Endothelial cell of umbilical vein (primary cell): ENCODE measurements at regions not wholly inside any gene's neighbourhood (a gene's known extent, or its start where the extent isn't known, plus 50 kb on each side); places are given as distances from the start of the nearest gene placed in this dataset.

Experiments used
- BruUV-seq: library from RNA; stranded (reverse); fragments of 400-500 nt; replicated peaks from 2 replicates; lab custom pipeline; 2021; lab: Mats Ljungman, UMichigan
- CTCF ChIA-PET: fragments of 300-600, 350-600 bp; sonication (Branson Sonifier 250); formaldehyde crosslinking; loops from one replicate; lab custom pipeline; 2021; ENCODE audit warnings: antibody characterized with exemption, inconsistent platforms; lab: Charles Lee
- POLR2A ChIA-PET: fragments of 300-600, 350-600 bp; sonication (Branson Sonifier 250); formaldehyde crosslinking; loops from one replicate; lab custom pipeline; 2021; ENCODE audit warnings: antibody characterized with exemption, inconsistent platforms; lab: Charles Lee
- DNase-seq: peaks from one replicate; pipeline ENCODE4 v3.0.0-alpha.2; 2011; ENCODE audit warnings: low read depth, low spot score
- FAIRE-seq: peaks from 2 replicates; lab custom pipeline; 2011; peaks lifted over from hg19 to GRCh38; lab: Jason Lieb, UNC
- H2AFZ ChIP-seq: 2 replicates; pipeline ENCODE4 v1.6.0; 2012; ENCODE audit warnings: low read depth, low read length, control low read depth, inconsistent platforms
- H3K27ac ChIP-seq: 2 replicates; pipeline ENCODE4 v1.5.1; 2011; ENCODE audit warnings: low read depth, mild to moderate bottlenecking, control low read depth, low read length, moderate library complexity; ENCODE audit not compliant: insufficient read depth
- H3K27me3 ChIP-seq, 2 experiments: 2 replicates each; pipeline versions ENCODE4 v1.6.0 to v1.6.1; 2011; ENCODE audit warnings: low read length in 2 of 2, mixed read lengths in 1 of 2; ENCODE audit not compliant: control insufficient read depth in 2 of 2, insufficient read depth in 2 of 2
- H3K36me3 ChIP-seq, 2 experiments: 2 replicates in 1 of 2; 3 replicates in 1 of 2; pipeline ENCODE4 v1.5.1; 2011; ENCODE audit warnings: low read length in 2 of 2, mild to moderate bottlenecking in 1 of 2, moderate library complexity in 1 of 2; ENCODE audit not compliant: control insufficient read depth in 2 of 2, insufficient read depth in 2 of 2; ENCODE audit errors: extremely low read depth in 1 of 2
- H3K4me1 ChIP-seq: 3 replicates; pipeline ENCODE4 v1.5.1; 2011; ENCODE audit warnings: mild to moderate bottlenecking, low read length; ENCODE audit not compliant: control insufficient read depth, insufficient read depth; ENCODE audit errors: extremely low read depth
- H3K4me2 ChIP-seq: 2 replicates; pipeline ENCODE4 v1.6.1; 2011; ENCODE audit warnings: low read length, control low read depth, mixed read lengths; ENCODE audit not compliant: insufficient read depth
- H3K4me3 ChIP-seq, 3 experiments: fragments of 200-600 bp in 1 of 3; sonication (generic), shearing (Covaris generic) in 1 of 3; replicated peaks in 1 of 3; 2 replicates each; pipeline ENCODE4 v1.5.1; 2011 to 2016; ENCODE audit warnings: control low read depth in 3 of 3, low read length in 3 of 3, mild to moderate bottlenecking in 2 of 3, inconsistent platforms in 1 of 3, low read depth in 1 of 3, moderate library complexity in 1 of 3; ENCODE audit not compliant: insufficient read depth in 1 of 3
- H3K79me2 ChIP-seq: 2 replicates; pipeline ENCODE4 v1.6.0; 2012; ENCODE audit warnings: low read length, inconsistent platforms; ENCODE audit not compliant: control insufficient read depth, insufficient read depth
- H3K9ac ChIP-seq: replicated peaks from 2 replicates; pipeline ENCODE3; 2011; ENCODE audit warnings: low read length, control low read depth; ENCODE audit not compliant: insufficient read depth; ENCODE audit errors: extremely low read depth
- H3K9me1 ChIP-seq: replicated peaks from 3 replicates; pipeline ENCODE4 v1.6.0; 2011; ENCODE audit warnings: mild to moderate bottlenecking, low read length; ENCODE audit not compliant: control insufficient read depth, insufficient read depth; ENCODE audit errors: extremely low read depth
- H3K9me3 ChIP-seq: replicated peaks from 2 replicates; pipeline ENCODE4 v1.5.1; 2012; ENCODE audit warnings: low read length, inconsistent platforms; ENCODE audit not compliant: control insufficient read depth, insufficient read depth
- H4K20me1 ChIP-seq: replicated peaks from 2 replicates; pipeline ENCODE3; 2011; ENCODE audit warnings: mild to moderate bottlenecking, low read length; ENCODE audit not compliant: control insufficient read depth, insufficient read depth; ENCODE audit errors: extremely low read depth
- EZH2 ChIP-seq: IDR thresholded peaks from 2 replicates; pipeline ENCODE4 v1.6.1; 2012; ENCODE audit warnings: borderline replicate concordance, low read depth, mild to moderate bottlenecking, moderate library complexity, low read length, inconsistent platforms; ENCODE audit not compliant: severe bottlenecking
- FOS ChIP-seq: IDR thresholded peaks from 2 replicates; pipeline ENCODE4 v1.6.1; 2011; ENCODE audit warnings: mild to moderate bottlenecking, low read length, moderate library complexity, borderline replicate concordance; ENCODE audit not compliant: insufficient read depth
- GATA2 ChIP-seq: IDR thresholded peaks from 2 replicates; pipeline ENCODE4 v1.7.0; 2011; ENCODE audit warnings: low read depth, mild to moderate bottlenecking, moderate library complexity, mixed read lengths, low read length; ENCODE audit not compliant: insufficient read length, insufficient read depth
- JUN ChIP-seq: IDR thresholded peaks from 2 replicates; pipeline ENCODE4 v1.6.1; 2011; ENCODE audit warnings: borderline replicate concordance, low read depth; ENCODE audit not compliant: insufficient read length, insufficient read depth
- MYC ChIP-seq: IDR thresholded peaks from one replicate; pipeline ENCODE4 v1.6.1; 2011; ENCODE audit warnings: mild to moderate bottlenecking, low read depth, low read length
- POLR2A ChIP-seq: IDR thresholded peaks from 2 replicates; pipeline ENCODE4 v1.6.1; 2012; ENCODE audit warnings: low read depth, mild to moderate bottlenecking, control low read depth, low read length
- POLR2AphosphoS5 ChIP-seq: IDR thresholded peaks from 2 replicates; pipeline ENCODE4 v1.6.1; 2012; ENCODE audit warnings: low read depth, mild to moderate bottlenecking, control low read depth, low read length, moderate library complexity; ENCODE audit not compliant: insufficient read depth
- dilution Hi-C: fragments of 300-500 bp; cut with MboI; formaldehyde crosslinking; loops from one replicate; pipeline ENCODE4 v1.15.0; 2019; ENCODE audit warnings: low sequenced_read_pairs; ENCODE audit not compliant: extremely low pct_ligation_motif_present
- intact Hi-C: fragments of 100-400 bp; cut with micrococcal nuclease; formaldehyde crosslinking; loops from one replicate; pipeline ENCODE4 v1.10.0; 2022
- TF ChIP-seq, protein P1 (sequence below), 2 donors: IDR thresholded peaks; 1 replicate in 1 of 2; 2 replicates in 1 of 2; pipeline ENCODE4 v1.5.1; 2011; ENCODE audit warnings: low read length in 2 of 2, mild to moderate bottlenecking in 2 of 2, moderate library complexity in 2 of 2, control low read depth in 1 of 2, inconsistent platforms in 1 of 2, low read depth in 1 of 2; ENCODE audit not compliant: insufficient read depth in 1 of 2; ENCODE audit errors: extremely low read depth in 1 of 2
- TF ChIP-seq, protein P2 (sequence below): IDR thresholded peaks from 2 replicates; pipeline ENCODE4 v1.6.1; 2011; ENCODE audit not compliant: insufficient read depth, insufficient read length

DNA sequence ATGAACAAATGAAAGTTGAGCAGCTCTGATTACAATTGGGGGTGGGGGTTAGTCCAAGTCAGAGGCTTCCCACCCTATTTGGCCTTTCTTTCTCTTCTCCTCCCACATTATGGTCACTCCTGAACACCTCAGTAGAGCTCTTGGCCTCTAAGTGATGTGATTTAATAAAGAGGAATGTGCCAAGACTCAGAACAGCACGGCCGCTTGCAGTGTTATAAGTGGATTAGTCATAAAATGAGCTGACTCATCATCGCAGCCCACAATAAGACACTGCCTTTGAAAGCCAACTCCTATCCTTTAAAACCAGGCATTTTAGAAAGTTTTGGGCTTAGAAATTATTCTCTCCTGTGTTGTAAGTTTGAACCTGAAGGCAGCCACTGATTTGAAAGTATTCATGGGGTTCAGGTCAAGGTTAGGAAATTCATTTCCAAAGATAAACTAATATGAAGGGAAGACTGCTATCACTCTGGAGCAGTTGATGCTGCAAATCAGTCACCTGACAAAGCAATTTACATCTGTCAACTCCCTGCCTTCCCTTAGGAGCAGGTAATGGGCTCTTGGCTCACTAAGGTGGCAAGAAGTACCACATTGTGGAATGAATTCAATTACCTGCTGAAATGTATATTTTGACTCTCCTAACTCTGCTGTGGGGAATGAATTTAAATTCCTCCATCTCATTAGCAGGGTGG lies 283.6 kb upstream of the NMUR2 start:
- Histone ChIP-seq H4K20me1 (no peaks in the 10 kb centered on the region), H3K36me3 (no peaks in the 10 kb centered on the region), H3K9ac (no peak overlapping the region), H3K27me3 (no peaks in the 10 kb centered on the region), H3K79me2 (no peaks in the 10 kb centered on the region), H3K4me3 (no peak overlapping the region), H3K4me2 (no peak overlapping the region), H3K9me1 (no peaks in the 10 kb centered on the region), H3K9me3 (peaks cover 10% of the 10 kb centered on the region), H3K27ac (no peak overlapping the region), H3K4me1 (no peaks in the 10 kb centered on the region), H2AFZ (no peak overlapping the region)
- TF ChIP-seq, protein P1, sequence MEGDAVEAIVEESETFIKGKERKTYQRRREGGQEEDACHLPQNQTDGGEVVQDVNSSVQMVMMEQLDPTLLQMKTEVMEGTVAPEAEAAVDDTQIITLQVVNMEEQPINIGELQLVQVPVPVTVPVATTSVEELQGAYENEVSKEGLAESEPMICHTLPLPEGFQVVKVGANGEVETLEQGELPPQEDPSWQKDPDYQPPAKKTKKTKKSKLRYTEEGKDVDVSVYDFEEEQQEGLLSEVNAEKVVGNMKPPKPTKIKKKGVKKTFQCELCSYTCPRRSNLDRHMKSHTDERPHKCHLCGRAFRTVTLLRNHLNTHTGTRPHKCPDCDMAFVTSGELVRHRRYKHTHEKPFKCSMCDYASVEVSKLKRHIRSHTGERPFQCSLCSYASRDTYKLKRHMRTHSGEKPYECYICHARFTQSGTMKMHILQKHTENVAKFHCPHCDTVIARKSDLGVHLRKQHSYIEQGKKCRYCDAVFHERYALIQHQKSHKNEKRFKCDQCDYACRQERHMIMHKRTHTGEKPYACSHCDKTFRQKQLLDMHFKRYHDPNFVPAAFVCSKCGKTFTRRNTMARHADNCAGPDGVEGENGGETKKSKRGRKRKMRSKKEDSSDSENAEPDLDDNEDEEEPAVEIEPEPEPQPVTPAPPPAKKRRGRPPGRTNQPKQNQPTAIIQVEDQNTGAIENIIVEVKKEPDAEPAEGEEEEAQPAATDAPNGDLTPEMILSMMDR (IDR thresholded peaks at IDR 0.05; ENCODE audit: extremely low read depth in 1 of 2, insufficient read depth in 1 of 2, low read depth in 1 of 2, low read length in 2 of 2): no peak
- no peak for TF ChIP-seq MYC
- POLR2A ChIA-PET: no interaction called here
- intact Hi-C loops (no loop called here), dilution Hi-C loops (no loop called here)
- no TSS peak for BruUV-seq
- FAIRE-seq (no peak), DNase-seq (no peak)
- CTCF ChIA-PET: no interaction called here

DNA sequence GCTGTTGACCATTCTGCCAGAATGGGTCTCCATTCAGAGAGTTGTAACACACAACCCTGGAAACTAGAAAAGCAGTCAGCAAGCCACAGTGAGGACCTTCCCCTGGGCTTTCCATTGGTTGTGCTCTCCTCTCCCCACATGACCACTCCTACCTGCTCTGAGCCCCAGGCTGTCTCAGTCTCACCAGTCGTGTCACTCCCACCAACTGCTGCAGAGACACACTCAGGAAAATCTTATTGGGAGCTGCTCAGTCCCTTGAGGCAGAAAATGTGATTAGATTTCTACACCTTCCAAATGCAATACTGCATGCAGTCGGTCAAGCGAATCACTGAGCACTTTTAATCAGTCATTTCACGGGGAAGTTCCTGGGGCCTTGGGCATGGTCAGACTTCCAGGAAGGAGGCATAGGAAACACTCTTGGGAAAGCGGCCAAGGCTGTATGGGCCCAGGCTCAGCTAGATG lies 284.2 kb upstream of the NMUR2 start:
- Histone ChIP-seq H3K9me1 (no peaks in the 10 kb centered on the region), H3K9me3 (peaks cover 10% of the 10 kb centered on the region), H2AFZ (no peak overlapping the region), H4K20me1 (no peaks in the 10 kb centered on the region), H3K36me3 (no peaks in the 10 kb centered on the region), H3K4me3 (no peak overlapping the region), H3K4me1 (no peaks in the 10 kb centered on the region), H3K4me2 (no peak overlapping the region), H3K27me3 (no peaks in the 10 kb centered on the region), H3K79me2 (no peaks in the 10 kb centered on the region), H3K27ac (no peak overlapping the region), H3K9ac (no peak overlapping the region)
- TF ChIP-seq POLR2AphosphoS5: no peak
- no peak for TF ChIP-seq FOS
- no peak for TF ChIP-seq JUN
- TF ChIP-seq, protein P1 (IDR thresholded peaks at IDR 0.05; ENCODE audit: extremely low read depth in 1 of 2, insufficient read depth in 1 of 2, low read depth in 1 of 2, low read length in 2 of 2): no peak
- TF ChIP-seq MYC: no peak
- TF ChIP-seq, protein P2, sequence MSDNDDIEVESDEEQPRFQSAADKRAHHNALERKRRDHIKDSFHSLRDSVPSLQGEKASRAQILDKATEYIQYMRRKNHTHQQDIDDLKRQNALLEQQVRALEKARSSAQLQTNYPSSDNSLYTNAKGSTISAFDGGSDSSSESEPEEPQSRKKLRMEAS: no peak
- no peak for TF ChIP-seq POLR2A
- TF ChIP-seq EZH2: no peak
- no peak for TF ChIP-seq GATA2
- FAIRE-seq (no peak), DNase-seq (no peak)
- BruUV-seq: no TSS peak
- POLR2A ChIA-PET: no interaction called here
- CTCF ChIA-PET: no interaction called here
- dilution Hi-C loops: no loop called here
- intact Hi-C loops: no loop called here
